GM23338 (cell line): ENCODE measurements at regions not wholly inside any gene's neighbourhood (a gene's known extent, or its start where the extent isn't known, plus 50 kb on each side); places are given as distances from the start of the nearest gene placed in this dataset. TPM values are rescaled to one million over a fixed set of nuclear protein-coding genes. Genes with fewer than 3 reads are reported as not detected.

Source experiments
- ATAC-seq: fragments of 200-7000 bp; cut with Tn5 transposase; 3 replicates; pipeline ENCODE4 v1.9.1; 2020
- DNase-seq: peaks from one replicate; pipeline ENCODE4 v3.0.0-alpha.2; 2015; ENCODE audit warnings: low spot score
- H2AFZ ChIP-seq: fragments of 200-600 bp; sonication (generic); 2 replicates; pipeline ENCODE4 v1.8.0; 2016; ENCODE audit warnings: antibody characterized with exemption, mild to moderate bottlenecking, moderate library complexity
- H3F3A ChIP-seq: fragments of 200-600 bp; sonication (generic); replicated peaks from 2 replicates; pipeline ENCODE4 v1.8.0; 2017; ENCODE audit warnings: antibody characterized with exemption, mixed run types, low read depth
- H3K27ac ChIP-seq: fragments of 200-600 bp; sonication (generic); 2 replicates; pipeline ENCODE4 v1.6.1; 2016; ENCODE audit warnings: low read depth
- H3K27me3 ChIP-seq: fragments of 200-600 bp; sonication (generic); 2 replicates; pipeline ENCODE4 v1.8.0; 2016; ENCODE audit warnings: mild to moderate bottlenecking, mixed run types, moderate library complexity; ENCODE audit not compliant: insufficient read depth
- H3K36me3 ChIP-seq: fragments of 200-600 bp; sonication (generic); 2 replicates; pipeline ENCODE4 v1.8.0; 2016; ENCODE audit warnings: mild to moderate bottlenecking; ENCODE audit not compliant: insufficient read depth
- H3K4me1 ChIP-seq: fragments of 200-600 bp; sonication (generic); 2 replicates; pipeline ENCODE4 v1.8.0; 2016; ENCODE audit warnings: mild to moderate bottlenecking, moderate library complexity; ENCODE audit not compliant: insufficient read depth
- H3K4me2 ChIP-seq: fragments of 200-600 bp; sonication (generic); 2 replicates; pipeline ENCODE4 v1.7.1; 2017; ENCODE audit warnings: mixed run types
- H3K4me3 ChIP-seq: fragments of 200-600 bp; sonication (generic); 2 replicates; pipeline ENCODE4 v1.6.1; 2016; ENCODE audit warnings: mixed run types
- H3K79me2 ChIP-seq: fragments of 200-600 bp; sonication (generic); replicated peaks from 2 replicates; pipeline ENCODE4 v1.8.0; 2017; ENCODE audit warnings: mild to moderate bottlenecking; ENCODE audit not compliant: insufficient read depth
- H3K9me2 ChIP-seq: fragments of 200-600 bp; sonication (generic); 2 replicates; pipeline ENCODE4 v1.8.0; 2017; ENCODE audit not compliant: insufficient read depth
- H4K20me1 ChIP-seq: fragments of 200-600 bp; sonication (generic); replicated peaks from 2 replicates; pipeline ENCODE4 v1.8.0; 2017; ENCODE audit warnings: mild to moderate bottlenecking; ENCODE audit not compliant: insufficient read depth
- H3K27ac Mint-ChIP-seq: 2 replicates; pipeline ENCODE4 v1.8.0; 2020; ENCODE audit warnings: inconsistent platforms, mild to moderate bottlenecking, moderate library complexity, mixed read lengths
- H3K27me3 Mint-ChIP-seq: 3 replicates; pipeline ENCODE4 v1.8.0; 2022; ENCODE audit warnings: low read depth, mild to moderate bottlenecking, moderate library complexity, mixed read lengths, inconsistent platforms; ENCODE audit not compliant: insufficient read depth, poor library complexity
- H3K36me3 Mint-ChIP-seq: 3 replicates; pipeline ENCODE4 v1.8.0; 2021; ENCODE audit warnings: low read depth, mild to moderate bottlenecking, inconsistent platforms, moderate library complexity, mixed read lengths
- H3K4me1 Mint-ChIP-seq: 3 replicates; pipeline ENCODE4 v1.8.0; 2020; ENCODE audit warnings: mild to moderate bottlenecking, inconsistent platforms, mixed read lengths
- H3K4me3 Mint-ChIP-seq: 3 replicates; pipeline ENCODE4 v1.8.0; 2021; ENCODE audit warnings: moderate library complexity, mild to moderate bottlenecking, inconsistent platforms, mixed read lengths
- H3K9me3 Mint-ChIP-seq: 3 replicates; pipeline ENCODE4 v1.8.0; 2020; ENCODE audit warnings: moderate library complexity, mild to moderate bottlenecking, inconsistent platforms, mixed read lengths
- CREB1 ChIP-seq: fragments of 250-450 bp; sonication (Bioruptor Pico); IDR thresholded peaks from 2 replicates; pipeline ENCODE4 v1.5.0; 2020; ENCODE audit warnings: low read depth, mild to moderate bottlenecking, moderate library complexity
- CTCF ChIP-seq, 2 experiments: fragments of 200-600 bp in 1 of 2; sonication (generic) in 1 of 2; conservative IDR thresholded peaks; 2 replicates each; pipeline versions ENCODE4 v1.5.1 to v1.6.1; 2016 to 2017; ENCODE audit warnings: antibody characterized with exemption in 2 of 2, low read depth in 2 of 2, mild to moderate bottlenecking in 2 of 2, moderate library complexity in 1 of 2
- ETS1 ChIP-seq: IDR thresholded peaks from 2 replicates; pipeline ENCODE4 v1.6.1; 2016; ENCODE audit warnings: antibody characterized with exemption
- EZH2phosphoT487 ChIP-seq: fragments of 200-600 bp; sonication (generic); IDR thresholded peaks from one replicate; pipeline ENCODE4 v1.8.1; 2018; ENCODE audit warnings: antibody characterized with exemption; ENCODE audit not compliant: unreplicated experiment
- POLR2AphosphoS5 ChIP-seq: IDR thresholded peaks from 2 replicates; pipeline ENCODE4 v1.6.1; 2016; ENCODE audit warnings: antibody characterized with exemption, low read depth
- small RNA-seq: library from RNA; depleted of rRNA; stranded (forward); fragments of <200 nt; gene quantifications from one replicate; pipeline ENCODE3, GENCODE V24; 2014; ENCODE audit warnings: low replicate concordance

- TF ChIP-seq CREB1 (CRISPR knock-in tag) (no peak), ETS1 (no peak), EZH2phosphoT487 (no peak)
Measured at GRCh38 chr5:35284364-35284763, 54.1 kb upstream of the PRLR start (continued).

GRCh38 chr5:35282810-35283209, 52.5 kb upstream of the PRLR start:
- H3K79me2 ChIP-seq = no peaks in the 10 kb centered on the region
- H3K27me3 ChIP-seq = no peaks in the 10 kb centered on the region
- H3K36me3 ChIP-seq = peaks cover 5% of the 10 kb centered on the region; the same call in 1 of the 2 replicates
- H3K4me3 ChIP-seq = no peak overlapping the region
- no peak overlapping the region for H3K27ac ChIP-seq
- no peak for ATAC-seq
- Mint-ChIP-seq H3K9me3 (peaks cover 43% of the 10 kb centered on the region), H3K27ac (no peak overlapping the region), H3K27me3 (peaks cover under 1% of the 10 kb centered on the region), H3K4me1 (no peaks in the 10 kb centered on the region), H3K4me3 (no peak overlapping the region), H3K36me3 (peaks cover 9% of the 10 kb centered on the region; the same call in 2 of the 3 replicates)
- no peaks in the 10 kb centered on the region for H3F3A ChIP-seq
- no peaks in the 10 kb centered on the region for H3K4me1 ChIP-seq
- no peak overlapping the region for H2AFZ ChIP-seq
- no peak overlapping the region for H3K4me2 ChIP-seq
- H4K20me1 ChIP-seq = no peaks in the 10 kb centered on the region
- H3K9me2 ChIP-seq = no peaks in the 10 kb centered on the region; the same call in 1 of the 2 replicates
- TF ChIP-seq CTCF (conservative IDR thresholded peaks at IDR 0.05; ENCODE audit: low read depth in 2 of 2) = no peak
- DNase-seq = no peak

GRCh38 chr5:35281613-35282012, 51.3 kb upstream of the PRLR start:
- H3K4me3 Mint-ChIP-seq = no peak overlapping the region
- DNase-seq (no peak), ATAC-seq (no peak)
- H3K27ac Mint-ChIP-seq = no peak overlapping the region
- Histone ChIP-seq H3F3A (no peaks in the 10 kb centered on the region), H3K79me2 (no peaks in the 10 kb centered on the region), H4K20me1 (no peaks in the 10 kb centered on the region), H3K36me3 (peaks cover 5% of the 10 kb centered on the region; the same call in 1 of the 2 replicates), H2AFZ (no peak overlapping the region), H3K4me2 (no peak overlapping the region), H3K27me3 (no peaks in the 10 kb centered on the region), H3K4me1 (no peaks in the 10 kb centered on the region), H3K4me3 (no peak overlapping the region), H3K27ac (no peak overlapping the region), H3K9me2 (no peaks in the 10 kb centered on the region)
- TF ChIP-seq CTCF (conservative IDR thresholded peaks at IDR 0.05; ENCODE audit: low read depth in 2 of 2) (no peak), POLR2AphosphoS5 (no peak)
- H3K4me1 Mint-ChIP-seq = no peaks in the 10 kb centered on the region
- no peaks in the 10 kb centered on the region for H3K27me3 Mint-ChIP-seq
- H3K36me3 Mint-ChIP-seq = peaks cover 9% of the 10 kb centered on the region; the same call in 2 of the 3 replicates
- H3K9me3 Mint-ChIP-seq = peaks cover 43% of the 10 kb centered on the region

Small RNA genes in the stretch of these regions (small RNA-seq; reads per million reads assigned to genes)
- not detected for gene RF00012
